Fibroblast of pulmonary artery (primary cell): ENCODE measurements at regions not wholly inside any gene's neighbourhood (a gene's known extent, or its start where the extent isn't known, plus 50 kb on each side); places are given as distances from the start of the nearest gene placed in this dataset.

Experiments
- DNase-seq: peaks from one replicate; pipeline ENCODE4 v3.0.0-alpha.2; 2010; ENCODE audit warnings: low read depth
- H3K4me3 ChIP-seq: replicated peaks from 2 replicates; pipeline ENCODE4 v1.5.1; 2011; ENCODE audit warnings: low read depth, mild to moderate bottlenecking, control low read depth, low read length, moderate library complexity
- CTCF ChIP-seq: IDR thresholded peaks from 2 replicates; pipeline ENCODE4 v1.5.1; 2011; ENCODE audit warnings: mild to moderate bottlenecking, control low read depth, low read length, inconsistent platforms; ENCODE audit errors: missing control alignments

- TF ChIP-seq CTCF: no peak
- H3K4me3 ChIP-seq: no peak overlapping the region
- no peak for DNase-seq
These were observed 91.6 kb downstream of the PLCE1 start for GRCh38 chr10:94085288-94085687.

DNA sequence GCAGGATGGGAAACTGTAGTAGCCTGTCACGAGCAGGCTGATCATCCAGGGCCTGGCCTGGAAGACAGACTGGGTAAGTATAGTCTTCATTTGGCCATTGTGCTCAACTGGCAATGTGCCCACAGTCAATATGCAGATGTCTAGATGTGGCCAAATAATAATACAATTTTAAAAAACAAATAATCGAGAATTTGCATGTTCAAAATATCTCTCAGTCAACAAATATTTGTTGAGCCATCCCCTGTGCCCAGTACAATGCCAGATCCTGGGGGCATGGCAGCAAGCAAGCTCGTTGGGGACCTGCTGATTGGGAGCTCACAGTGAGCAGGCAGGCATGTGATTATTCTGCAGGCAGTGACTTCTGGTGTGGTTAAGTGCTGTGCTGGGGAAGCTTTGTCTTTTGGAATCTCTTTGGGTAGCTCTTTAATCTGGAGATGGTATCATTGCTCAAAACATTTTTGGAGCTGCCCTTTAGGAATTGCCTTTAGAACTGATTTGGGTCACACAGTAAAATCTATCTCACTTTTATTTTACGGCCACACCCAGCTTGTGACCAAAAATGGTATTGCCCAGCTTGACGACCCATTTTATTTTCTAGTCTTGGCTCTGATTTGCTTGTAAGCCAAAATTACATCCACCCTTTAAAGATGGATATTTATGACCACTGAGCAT lies 92.2 kb downstream of the PLCE1 start:
- no peak for TF ChIP-seq CTCF
- no peak for DNase-seq
- H3K4me3 ChIP-seq: no peak overlapping the region

- peak overlapping the region; percentile 6 for H3K4me3 ChIP-seq
- DNase-seq: peak; percentile 53
- no peak for TF ChIP-seq CTCF
These were observed 95.2 kb downstream of the PLCE1 start for GRCh38 chr10:94088926-94089381.

DNA sequence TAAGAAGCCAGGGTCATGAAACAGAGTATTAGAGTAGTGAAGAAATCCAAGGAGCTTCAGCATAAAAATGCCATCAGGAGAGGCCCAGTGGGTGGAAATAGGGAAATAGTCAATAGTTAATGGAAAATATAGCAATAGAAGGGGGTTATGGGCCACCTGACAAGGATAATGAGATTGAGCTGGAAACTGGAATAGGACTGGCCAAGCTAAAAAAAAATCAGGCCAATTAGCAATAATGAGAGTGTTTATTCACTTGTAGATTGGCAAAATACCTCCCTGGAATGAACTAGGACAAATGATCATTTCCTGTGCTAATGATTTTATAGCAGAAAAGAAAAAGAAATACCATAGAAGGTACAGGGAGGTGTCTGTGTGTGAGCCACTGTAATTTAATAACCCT lies 97.9 kb downstream of the PLCE1 start:
- no peak for TF ChIP-seq CTCF
- H3K4me3 ChIP-seq: no peak overlapping the region
- no peak for DNase-seq

DNA sequence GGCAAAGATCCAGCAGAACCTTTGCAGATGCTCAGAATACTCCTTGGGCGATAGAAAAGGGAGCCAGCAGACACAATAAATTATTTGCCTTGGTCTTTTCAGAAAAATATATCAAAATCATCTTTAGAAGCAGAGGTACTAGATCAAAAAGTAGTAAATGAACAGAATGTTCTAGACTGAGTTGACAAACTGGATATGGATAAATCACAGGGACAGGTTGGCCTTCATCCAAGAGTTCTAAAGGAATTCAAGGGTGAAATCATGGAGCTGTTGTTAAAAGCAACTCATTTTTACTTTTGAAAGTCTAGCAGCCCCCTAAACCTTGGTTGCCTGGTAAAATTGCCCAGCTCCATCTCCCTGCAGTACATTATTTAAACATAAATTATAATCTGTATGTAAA lies 99.1 kb downstream of the PLCE1 start:
- peak; percentile 60 for DNase-seq
- no peak for TF ChIP-seq CTCF
- no peak overlapping the region for H3K4me3 ChIP-seq

DNA sequence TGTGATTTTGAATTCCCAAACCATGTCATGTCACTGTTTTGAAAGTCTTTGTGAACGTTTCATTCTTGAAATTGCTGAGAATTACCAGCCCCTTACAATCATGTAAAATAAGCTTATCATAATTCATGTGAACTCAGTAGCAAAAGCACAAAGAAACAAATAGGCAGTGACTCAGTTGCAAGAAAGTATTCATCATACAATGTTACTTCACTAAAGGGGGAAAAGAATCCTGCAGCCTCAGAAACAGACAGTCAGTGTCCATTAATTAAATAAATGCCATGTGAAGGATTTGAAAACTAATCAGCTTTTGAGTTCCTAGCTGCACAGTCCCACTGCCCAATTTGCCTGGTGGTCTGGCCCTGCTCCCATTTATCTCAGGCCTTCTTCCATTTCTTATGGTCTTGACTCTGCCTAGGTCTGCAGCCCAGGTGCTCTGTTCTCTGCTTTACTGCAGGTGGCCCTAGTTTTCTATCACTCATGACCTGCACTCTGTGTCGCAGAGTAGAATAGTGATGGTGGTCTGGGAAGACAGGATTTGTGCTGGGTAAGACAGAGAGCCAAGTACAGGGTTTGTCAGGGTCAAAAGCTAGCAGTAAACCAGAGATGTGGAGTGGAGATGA lies 99.7 kb downstream of the PLCE1 start:
- no peak for TF ChIP-seq CTCF
- peak; percentile 24 for DNase-seq

GRCh38 chr10:94094540-94094939 lies 100.8 kb downstream of the PLCE1 start:
- H3K4me3 ChIP-seq: no peak overlapping the region
- DNase-seq: no peak
- no peak for TF ChIP-seq CTCF

More for the DNA sequence above, 99.7 kb downstream of the PLCE1 start:
- H3K4me3 ChIP-seq: no peak overlapping the region
